ENCODE measurements at regions not wholly inside any gene's neighbourhood (a gene's known extent, or its start where the extent isn't known, plus 50 kb on each side); places are given as distances from the start of the nearest gene placed in this dataset.

DNA sequence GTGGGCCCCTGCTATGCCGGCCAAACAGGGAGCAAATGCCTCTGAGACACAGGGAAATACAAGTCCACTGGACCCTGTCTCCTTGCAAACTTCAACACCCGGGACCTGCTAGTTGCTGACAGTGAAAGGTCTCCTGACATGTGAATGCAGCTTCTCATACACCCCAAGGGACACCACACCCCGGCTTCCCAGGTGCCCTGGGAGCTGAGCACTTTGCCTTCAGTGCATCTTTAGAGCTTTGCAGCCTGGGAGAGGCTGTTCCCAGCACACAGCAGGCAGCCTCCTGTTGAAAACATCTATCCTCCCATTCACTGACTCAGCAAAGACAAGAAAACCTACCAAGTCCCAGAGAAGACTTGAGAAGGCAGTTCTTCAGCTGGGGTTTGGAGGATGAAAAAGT, 143.4 kb downstream of the COL6A3 start:
- DNase-seq (ENCODE audit: low read depth) = peak; percentile 23

DNA sequence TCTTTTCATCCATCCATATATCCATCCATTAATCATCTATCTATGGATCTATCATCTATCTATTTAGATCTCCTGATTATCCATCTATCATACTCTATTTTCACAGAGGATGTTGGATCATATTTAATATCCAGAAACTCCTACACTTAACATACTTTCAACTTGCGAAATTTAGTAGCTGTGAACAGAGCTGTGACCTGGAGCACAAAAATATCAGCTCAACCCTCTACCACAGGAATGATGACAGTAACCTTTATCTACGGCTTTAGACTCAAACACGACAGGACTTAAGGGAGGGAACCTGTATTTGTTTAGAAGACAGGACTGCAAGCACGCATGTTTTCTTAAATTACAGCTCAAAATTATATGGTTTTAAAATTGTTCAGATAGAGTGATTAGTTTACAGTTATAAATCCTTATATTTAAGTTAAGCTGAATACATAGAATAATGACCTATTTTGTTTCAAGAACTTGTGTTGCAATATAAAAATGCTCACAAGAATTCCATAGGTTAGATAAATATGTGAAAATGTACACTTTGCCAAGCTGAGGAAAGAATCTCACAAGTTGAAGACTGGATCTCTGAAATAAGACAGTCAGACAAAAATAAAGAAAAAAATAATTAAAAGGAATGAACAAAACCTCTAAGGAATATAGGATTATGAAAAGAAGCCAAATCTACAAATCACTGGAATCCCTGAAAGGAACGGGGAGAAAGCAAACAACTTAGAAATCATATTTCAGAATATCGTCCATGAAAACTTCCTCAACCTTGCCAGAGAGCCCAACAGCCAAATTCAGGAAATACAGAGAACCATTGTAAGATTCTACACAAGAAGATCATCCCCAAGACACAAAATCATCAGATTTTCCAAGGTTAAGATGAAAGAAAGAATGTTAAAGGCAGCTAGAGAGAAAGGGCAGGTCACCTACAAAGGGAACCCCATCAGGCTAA, 142.0 kb downstream of the COL6A3 start:
- no peak for DNase-seq (ENCODE audit: low read depth)

Measured in EH (cell line).